GM12878 (cell line): ENCODE measurements at regions not wholly inside any gene's neighbourhood (a gene's known extent, or its start where the extent isn't known, plus 50 kb on each side); places are given as distances from the start of the nearest gene placed in this dataset.

Experiments used
- CBX5 ChIP-seq: sonication (generic); IDR thresholded peaks from 2 replicates; pipeline ENCODE4 v1.6.1; 2016; ENCODE audit warnings: low read depth, moderate library complexity, mild to moderate bottlenecking, inconsistent platforms
- CEBPB ChIP-seq, 2 experiments: fragments of 150-350 bp in 1 of 2; IDR thresholded peaks; 2 replicates each; pipeline ENCODE4 v1.6.1; 2012 to 2014; ENCODE audit warnings: low read depth in 2 of 2, low read length in 2 of 2, borderline replicate concordance in 1 of 2, inconsistent platforms in 1 of 2
- CUX1 ChIP-seq: IDR thresholded peaks from 2 replicates; pipeline ENCODE4 v1.6.1; 2012; ENCODE audit warnings: improper control_type of control experiment, low read depth, low read length; ENCODE audit not compliant: insufficient replicate concordance
- HCFC1 ChIP-seq: fragments of 150-350 bp; IDR thresholded peaks from 2 replicates; pipeline ENCODE4 v1.6.1; 2014; ENCODE audit warnings: low read length
- JUND ChIP-seq: IDR thresholded peaks from 2 replicates; pipeline ENCODE4 v1.6.1; 2012; ENCODE audit warnings: low read depth, mild to moderate bottlenecking, low read length, improper control_type of control experiment, moderate library complexity
- MAX ChIP-seq: IDR thresholded peaks from 2 replicates; pipeline ENCODE4 v1.6.1; 2012; ENCODE audit warnings: low read depth, low read length, improper control_type of control experiment
- NFXL1 ChIP-seq: fragments of 450-650 bp; IDR thresholded peaks from 2 replicates; pipeline ENCODE4 v1.6.1; 2017; ENCODE audit warnings: antibody characterized with exemption, mild to moderate bottlenecking, borderline replicate concordance
- NFYB ChIP-seq: IDR thresholded peaks from 2 replicates; pipeline ENCODE4 v1.6.1; 2011; ENCODE audit warnings: low read depth, mild to moderate bottlenecking, low read length, improper control_type of control experiment, moderate library complexity; ENCODE audit not compliant: insufficient read depth
- NRF1 ChIP-seq: conservative IDR thresholded peaks from 2 replicates; pipeline ENCODE4 v1.6.1; 2011; ENCODE audit warnings: mild to moderate bottlenecking, low read depth, low read length, improper control_type of control experiment
- PAX5 ChIP-seq: IDR thresholded peaks from 2 replicates; pipeline ENCODE4 v1.6.1; 2011; ENCODE audit warnings: low read depth, low read length, borderline replicate concordance
- PKNOX1 ChIP-seq: fragments of 450-650 bp; IDR thresholded peaks from 2 replicates; pipeline ENCODE4 v1.6.1; 2016; ENCODE audit warnings: mild to moderate bottlenecking
- PML ChIP-seq: IDR thresholded peaks from 2 replicates; pipeline ENCODE4 v1.6.1; 2012; ENCODE audit warnings: low read length, inconsistent platforms
- RUNX3 ChIP-seq: IDR thresholded peaks from 2 replicates; pipeline ENCODE4 v1.6.1; 2012; ENCODE audit warnings: low read length, inconsistent platforms
- SMAD5 ChIP-seq: IDR thresholded peaks from 2 replicates; pipeline ENCODE4 v1.6.1; 2016; ENCODE audit warnings: antibody characterized with exemption, low read depth
- SMARCA5 ChIP-seq: fragments of 450-650 bp; IDR thresholded peaks from 2 replicates; pipeline ENCODE4 v1.6.1; 2017; ENCODE audit warnings: mild to moderate bottlenecking
- SPI1 ChIP-seq: IDR thresholded peaks from 2 replicates; pipeline ENCODE4 v1.6.1; 2011; ENCODE audit warnings: low read depth, mild to moderate bottlenecking, low read length, moderate library complexity, borderline replicate concordance; ENCODE audit not compliant: insufficient read depth
- STAT3 ChIP-seq: IDR thresholded peaks from 2 replicates; pipeline ENCODE4 v1.6.1; 2011; ENCODE audit warnings: low read depth, low read length, improper control_type of control experiment
- TBL1XR1 ChIP-seq: IDR thresholded peaks from 2 replicates; pipeline ENCODE4 v1.6.1; 2012; ENCODE audit warnings: low read depth, low read length, improper control_type of control experiment
- TF ChIP-seq, protein P1 (sequence below): IDR thresholded peaks from 2 replicates; pipeline ENCODE4 v1.6.1; 2012; ENCODE audit warnings: low read depth, low read length, improper control_type of control experiment
- TF ChIP-seq, protein P2 (sequence below): fragments of 450-650 bp; IDR thresholded peaks from 2 replicates; pipeline ENCODE4 v1.6.1; 2016; ENCODE audit warnings: mild to moderate bottlenecking, moderate library complexity, borderline replicate concordance

GRCh38 chr6:87756858-87757257 is 54.8 kb upstream of the AKIRIN2 start (continued):
- no peak for TF ChIP-seq MAX
- peak; percentile 75; the same call in 1 of the 2 replicates for TF ChIP-seq TBL1XR1
- TF ChIP-seq PAX5, result peak; percentile 93
- peak; percentile 98 for TF ChIP-seq RUNX3
- TF ChIP-seq, protein P1, sequence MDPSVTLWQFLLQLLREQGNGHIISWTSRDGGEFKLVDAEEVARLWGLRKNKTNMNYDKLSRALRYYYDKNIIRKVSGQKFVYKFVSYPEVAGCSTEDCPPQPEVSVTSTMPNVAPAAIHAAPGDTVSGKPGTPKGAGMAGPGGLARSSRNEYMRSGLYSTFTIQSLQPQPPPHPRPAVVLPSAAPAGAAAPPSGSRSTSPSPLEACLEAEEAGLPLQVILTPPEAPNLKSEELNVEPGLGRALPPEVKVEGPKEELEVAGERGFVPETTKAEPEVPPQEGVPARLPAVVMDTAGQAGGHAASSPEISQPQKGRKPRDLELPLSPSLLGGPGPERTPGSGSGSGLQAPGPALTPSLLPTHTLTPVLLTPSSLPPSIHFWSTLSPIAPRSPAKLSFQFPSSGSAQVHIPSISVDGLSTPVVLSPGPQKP, result no peak
- 0 out of 2 replicates have a peak, but pooled peaks have one; percentile 50 for TF ChIP-seq NFYB
- TF ChIP-seq PML, result peak; percentile 61; the same call in 1 of the 2 replicates
- TF ChIP-seq SPI1, result peak; percentile 100
- TF ChIP-seq, protein P2, sequence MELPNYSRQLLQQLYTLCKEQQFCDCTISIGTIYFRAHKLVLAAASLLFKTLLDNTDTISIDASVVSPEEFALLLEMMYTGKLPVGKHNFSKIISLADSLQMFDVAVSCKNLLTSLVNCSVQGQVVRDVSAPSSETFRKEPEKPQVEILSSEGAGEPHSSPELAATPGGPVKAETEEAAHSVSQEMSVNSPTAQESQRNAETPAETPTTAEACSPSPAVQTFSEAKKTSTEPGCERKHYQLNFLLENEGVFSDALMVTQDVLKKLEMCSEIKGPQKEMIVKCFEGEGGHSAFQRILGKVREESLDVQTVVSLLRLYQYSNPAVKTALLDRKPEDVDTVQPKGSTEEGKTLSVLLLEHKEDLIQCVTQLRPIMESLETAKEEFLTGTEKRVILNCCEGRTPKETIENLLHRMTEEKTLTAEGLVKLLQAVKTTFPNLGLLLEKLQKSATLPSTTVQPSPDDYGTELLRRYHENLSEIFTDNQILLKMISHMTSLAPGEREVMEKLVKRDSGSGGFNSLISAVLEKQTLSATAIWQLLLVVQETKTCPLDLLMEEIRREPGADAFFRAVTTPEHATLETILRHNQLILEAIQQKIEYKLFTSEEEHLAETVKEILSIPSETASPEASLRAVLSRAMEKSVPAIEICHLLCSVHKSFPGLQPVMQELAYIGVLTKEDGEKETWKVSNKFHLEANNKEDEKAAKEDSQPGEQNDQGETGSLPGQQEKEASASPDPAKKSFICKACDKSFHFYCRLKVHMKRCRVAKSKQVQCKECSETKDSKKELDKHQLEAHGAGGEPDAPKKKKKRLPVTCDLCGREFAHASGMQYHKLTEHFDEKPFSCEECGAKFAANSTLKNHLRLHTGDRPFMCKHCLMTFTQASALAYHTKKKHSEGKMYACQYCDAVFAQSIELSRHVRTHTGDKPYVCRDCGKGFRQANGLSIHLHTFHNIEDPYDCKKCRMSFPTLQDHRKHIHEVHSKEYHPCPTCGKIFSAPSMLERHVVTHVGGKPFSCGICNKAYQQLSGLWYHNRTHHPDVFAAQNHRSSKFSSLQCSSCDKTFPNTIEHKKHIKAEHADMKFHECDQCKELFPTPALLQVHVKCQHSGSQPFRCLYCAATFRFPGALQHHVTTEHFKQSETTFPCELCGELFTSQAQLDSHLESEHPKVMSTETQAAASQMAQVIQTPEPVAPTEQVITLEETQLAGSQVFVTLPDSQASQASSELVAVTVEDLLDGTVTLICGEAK, result no peak
- no peak for TF ChIP-seq NFXL1
- no peak for TF ChIP-seq HCFC1
- TF ChIP-seq CUX1, result peak; percentile 38
- peak; percentile 39; the same call in 1 of the 2 replicates for TF ChIP-seq JUND
- no peak for TF ChIP-seq SMAD5
- TF ChIP-seq STAT3, result 0 out of 2 replicates have a peak, but pooled peaks have one; percentile 48
- TF ChIP-seq CBX5, result peak; percentile 81
- TF ChIP-seq NRF1, result no peak
- TF ChIP-seq CEBPB (IDR thresholded peaks at IDR 0.05; ENCODE audit: borderline replicate concordance in 1 of 2, low read depth in 2 of 2, low read length in 2 of 2), result no peak
- TF ChIP-seq PKNOX1, result no peak
- peak; percentile 11; the same call in 1 of the 2 replicates for TF ChIP-seq SMARCA5
